Uterus (tissue), 3 donors: ENCODE measurements at regions not wholly inside any gene's neighbourhood (a gene's known extent, or its start where the extent isn't known, plus 50 kb on each side); places are given as distances from the start of the nearest gene placed in this dataset.

Source experiments
- DNase-seq, 2 donors: peaks; one replicate each; pipeline ENCODE4 v3.0.0-alpha.2; 2019 to 2020
- H3K27ac ChIP-seq, 2 donors: fragments of 200-600 bp; sonication (generic); 1 replicate in 1 of 2; 2 replicates in 1 of 2; pipeline ENCODE4 v1.5.1; 2016 to 2018
- H3K27me3 ChIP-seq, 2 donors: fragments of 200-600 bp; sonication (generic); one replicate each; pipeline ENCODE4 v1.5.1; 2018 to 2019; ENCODE audit warnings: control low read depth in 1 of 2
- H3K36me3 ChIP-seq, 2 donors: fragments of 200-600 bp; sonication (generic); one replicate each; pipeline ENCODE4 v1.5.1; 2019; ENCODE audit warnings: control low read depth in 1 of 2
- H3K4me1 ChIP-seq, 2 donors: fragments of 200-600 bp; sonication (generic); one replicate each; pipeline ENCODE4 v1.5.1; 2018 to 2019; ENCODE audit warnings: control low read depth in 1 of 2
- H3K4me3 ChIP-seq, 2 donors: fragments of 200-600 bp; sonication (generic); 1 replicate in 1 of 2; 2 replicates in 1 of 2; pipeline ENCODE4 v1.5.1; 2018 to 2019; ENCODE audit warnings: mild to moderate bottlenecking in 1 of 2
- H3K9me3 ChIP-seq, 2 donors: fragments of 200-600 bp; sonication (generic); one replicate each; pipeline ENCODE4 v1.5.1; 2019; ENCODE audit warnings: control low read depth in 1 of 2
- CTCF ChIP-seq, 4 experiments: fragments of 200-600 bp in 2 of 4; fragments of 450-650 bp in 2 of 4; sonication (generic) in 2 of 4; IDR thresholded peaks; one replicate each; pipeline ENCODE4 v1.5.1; 2016 to 2019; ENCODE audit warnings: antibody characterized with exemption in 4 of 4, mild to moderate bottlenecking in 2 of 4, moderate library complexity in 1 of 4
- POLR2A ChIP-seq, 2 donors: fragments of 450-650 bp; IDR thresholded peaks; one replicate each; pipeline ENCODE4 v1.6.1; 2016; ENCODE audit warnings: antibody characterized with exemption in 2 of 2, mild to moderate bottlenecking in 1 of 2, moderate library complexity in 1 of 2
- intact Hi-C: fragments of 100-400 bp; cut with DNase I; formaldehyde crosslinking; loops from one replicate; pipeline ENCODE4 v1.15.1; 2023; ENCODE audit warnings: low total_unique reads
- donor health status: DM: yes; HTN: yes; CAD: no.

- H3K9me3 ChIP-seq = no peaks in the 10 kb centered on the region
- intact Hi-C loops = no loop called here
- no peaks in the 10 kb centered on the region for H3K4me1 ChIP-seq
- no peak overlapping the region for H3K4me3 ChIP-seq
- DNase-seq = no peak
- TF ChIP-seq CTCF (IDR thresholded peaks at IDR 0.05) (no peak), POLR2A (IDR thresholded peaks at IDR 0.05) (no peak)
- no peak overlapping the region for H3K27ac ChIP-seq
- H3K27me3 ChIP-seq = no peaks in the 10 kb centered on the region
- H3K36me3 ChIP-seq = no peaks in the 10 kb centered on the region
Observed at GRCh38 chr14:87772854-87773253, 220.1 kb downstream of the GALC start.

- Histone ChIP-seq H3K36me3 (no peaks in the 10 kb centered on the region), H3K27ac (no peak overlapping the region), H3K4me3 (no peak overlapping the region), H3K9me3 (no peaks in the 10 kb centered on the region), H3K4me1 (no peaks in the 10 kb centered on the region), H3K27me3 (no peaks in the 10 kb centered on the region)
- intact Hi-C loops = no loop called here
- TF ChIP-seq CTCF (IDR thresholded peaks at IDR 0.05) (no peak), POLR2A (IDR thresholded peaks at IDR 0.05) (no peak)
- DNase-seq = no peak
Observed at GRCh38 chr14:87767567-87767901, 225.4 kb downstream of the GALC start.

DNA sequence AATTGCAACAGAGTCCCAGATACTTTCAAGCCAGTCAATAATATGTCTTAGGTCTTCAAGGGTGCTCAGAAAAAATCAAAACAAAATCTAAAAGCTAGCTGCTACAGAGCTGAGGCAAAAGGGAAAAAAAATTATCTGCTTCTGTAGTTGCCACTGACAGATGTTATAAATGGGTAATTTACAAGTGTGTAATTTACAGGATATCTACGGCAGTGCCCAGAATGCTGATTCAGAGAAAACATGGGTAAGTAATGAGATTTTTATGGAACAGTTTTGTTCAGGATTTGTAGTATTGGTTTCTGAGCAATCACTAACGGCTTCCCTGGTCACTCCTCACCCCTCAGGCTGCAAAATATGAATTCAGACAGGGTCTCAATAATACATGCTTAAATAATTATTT lies 234.1 kb downstream of the GALC start:
- H3K27ac ChIP-seq = no peak overlapping the region
- H3K27me3 ChIP-seq = no peaks in the 10 kb centered on the region
- H3K9me3 ChIP-seq = no peaks in the 10 kb centered on the region
- TF ChIP-seq POLR2A (IDR thresholded peaks at IDR 0.05) = no peak
- TF ChIP-seq CTCF (IDR thresholded peaks at IDR 0.05) = no peak
- DNase-seq = no peak
- intact Hi-C loops = no loop called here
- H3K4me3 ChIP-seq = no peak overlapping the region
- no peaks in the 10 kb centered on the region for H3K4me1 ChIP-seq
- no peaks in the 10 kb centered on the region for H3K36me3 ChIP-seq

GRCh38 chr14:87756661-87757060 lies 236.3 kb downstream of the GALC start:
- no peak for DNase-seq
- Histone ChIP-seq H3K27me3 (no peaks in the 10 kb centered on the region), H3K4me3 (no peak overlapping the region), H3K4me1 (no peaks in the 10 kb centered on the region), H3K36me3 (no peaks in the 10 kb centered on the region), H3K27ac (no peak overlapping the region), H3K9me3 (no peaks in the 10 kb centered on the region)
- intact Hi-C loops = no loop called here
- TF ChIP-seq CTCF (IDR thresholded peaks at IDR 0.05) (no peak), POLR2A (IDR thresholded peaks at IDR 0.05) (no peak)

DNA sequence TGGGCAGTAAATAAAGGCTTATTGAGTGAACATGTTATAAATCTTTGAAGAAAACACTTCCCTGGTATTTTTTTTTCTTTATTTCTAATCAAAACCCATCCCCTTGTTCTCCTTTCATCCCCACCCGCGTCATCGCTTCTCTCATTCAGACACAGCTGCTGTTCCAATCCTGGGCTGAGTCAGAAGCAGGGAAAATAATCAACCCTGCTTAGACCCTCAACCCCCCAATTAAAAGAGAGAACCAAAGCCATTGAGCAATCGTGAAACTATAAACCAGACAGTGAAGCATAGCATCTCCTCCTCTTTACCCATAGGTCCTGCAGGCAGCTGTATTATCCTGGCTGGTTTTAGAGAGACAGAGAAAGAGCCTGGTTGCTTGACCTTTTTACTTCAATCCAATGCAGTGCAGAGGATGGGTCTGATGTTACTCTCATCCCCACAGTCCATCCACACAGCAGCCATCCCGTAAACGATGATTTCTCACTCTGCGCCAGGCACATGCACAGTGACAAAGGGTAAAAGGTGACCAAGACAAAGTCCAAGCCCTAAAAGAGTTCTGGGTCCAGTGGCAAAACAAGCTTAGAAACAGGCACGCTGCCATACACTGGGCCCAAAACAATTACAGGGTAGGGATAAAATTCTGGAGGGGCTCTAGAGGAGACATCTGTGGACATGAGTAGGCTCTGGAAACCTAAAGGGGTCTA lies 238.3 kb downstream of the GALC start:
- H3K27me3 ChIP-seq = no peaks in the 10 kb centered on the region
- H3K4me3 ChIP-seq = no peak overlapping the region
- DNase-seq = no peak
- H3K27ac ChIP-seq = no peak overlapping the region
- H3K36me3 ChIP-seq = no peaks in the 10 kb centered on the region
- no peaks in the 10 kb centered on the region for H3K4me1 ChIP-seq
- H3K9me3 ChIP-seq = no peaks in the 10 kb centered on the region
- TF ChIP-seq CTCF (IDR thresholded peaks at IDR 0.05) (no peak), POLR2A (IDR thresholded peaks at IDR 0.05) (no peak)
- intact Hi-C loops = no loop called here
